ENCODE measurements at regions not wholly inside any gene's neighbourhood (a gene's known extent, or its start where the extent isn't known, plus 50 kb on each side); places are given as distances from the start of the nearest gene placed in this dataset.

GRCh38 chr3:152050903-152051302, 177.5 kb downstream of the SUCNR1 start:
- H3K4me1 ChIP-seq (ENCODE audit: control insufficient read depth in 1 of 2, low read depth in 2 of 2): peaks cover 0 to 14% of the 10 kb centered on the region in 2 donors
- H3K27ac ChIP-seq: no peak overlapping the region
- no peaks in the 10 kb centered on the region for H3K36me3 ChIP-seq
- H3K4me3 ChIP-seq: no peak overlapping the region
- no peak for TF ChIP-seq CTCF (IDR thresholded peaks at IDR 0.05)
- ATAC-seq (ENCODE audit: insufficient number of reproducible peaks, low FRiP score, low read depth) (no peak), DNase-seq (ENCODE audit: low spot score) (no peak)
- no peaks in the 10 kb centered on the region for H3K9me3 ChIP-seq
- no peaks in the 10 kb centered on the region for H3K27me3 ChIP-seq (replicated peaks; ENCODE audit: insufficient read depth)

GRCh38 chr3:152051501-152052404, 178.3 kb downstream of the SUCNR1 start:
- H3K9me3 ChIP-seq: no peaks in the 10 kb centered on the region
- H3K27me3 ChIP-seq (replicated peaks; ENCODE audit: insufficient read depth): no peaks in the 10 kb centered on the region
- H3K4me3 ChIP-seq: no peak overlapping the region
- no peak for ATAC-seq (ENCODE audit: insufficient number of reproducible peaks, low FRiP score, low read depth)
- TF ChIP-seq CTCF (IDR thresholded peaks at IDR 0.05): no peak
- H3K36me3 ChIP-seq: no peaks in the 10 kb centered on the region
- no peak for DNase-seq (ENCODE audit: low spot score)
- no peak overlapping the region for H3K27ac ChIP-seq
- H3K4me1 ChIP-seq (ENCODE audit: control insufficient read depth in 1 of 2, low read depth in 2 of 2): peaks cover 0 to 14% of the 10 kb centered on the region in 2 donors

DNA sequence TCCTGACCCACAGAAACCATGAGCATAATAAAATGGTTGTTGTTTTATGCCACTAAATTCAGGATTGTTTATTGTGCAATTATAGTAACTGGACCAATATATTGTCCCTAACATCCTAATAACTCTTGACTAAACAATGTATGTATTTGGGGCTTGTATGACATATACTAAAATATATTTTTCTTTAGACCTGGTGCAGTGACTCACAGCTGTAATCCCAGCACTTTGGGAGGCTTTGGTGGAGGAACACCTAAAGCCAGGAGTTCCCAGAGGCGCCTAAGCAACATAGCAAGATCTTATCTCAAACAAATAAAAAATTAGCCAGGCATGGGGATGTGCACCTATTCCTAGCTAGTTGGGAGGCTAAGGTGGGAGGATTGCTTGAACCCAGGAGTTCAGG, 180.4 kb downstream of the SUCNR1 start:
- Histone ChIP-seq H3K4me3 (no peak overlapping the region), H3K9me3 (no peaks in the 10 kb centered on the region), H3K36me3 (no peaks in the 10 kb centered on the region), H3K27ac (no peak overlapping the region), H3K4me1 (ENCODE audit: control insufficient read depth in 1 of 2, low read depth in 2 of 2) (no peaks in the 10 kb centered on the region), H3K27me3 (replicated peaks; ENCODE audit: insufficient read depth) (no peaks in the 10 kb centered on the region)
- no peak for DNase-seq (ENCODE audit: low spot score)
- no peak for TF ChIP-seq CTCF (IDR thresholded peaks at IDR 0.05)
- no peak for ATAC-seq (ENCODE audit: insufficient number of reproducible peaks, low FRiP score, low read depth)

- Histone ChIP-seq H3K36me3 (no peaks in the 10 kb centered on the region), H3K27me3 (replicated peaks; ENCODE audit: insufficient read depth) (no peaks in the 10 kb centered on the region), H3K4me1 (ENCODE audit: control insufficient read depth in 1 of 2, low read depth in 2 of 2) (peaks cover 0 to 4% of the 10 kb centered on the region in 2 donors), H3K27ac (no peak overlapping the region), H3K4me3 (no peak overlapping the region), H3K9me3 (no peaks in the 10 kb centered on the region)
- no peak for ATAC-seq (ENCODE audit: insufficient number of reproducible peaks, low FRiP score, low read depth)
- no peak for DNase-seq (ENCODE audit: low spot score)
- TF ChIP-seq CTCF (IDR thresholded peaks at IDR 0.05): no peak
Measured at GRCh38 chr3:152054315-152054714, 180.9 kb downstream of the SUCNR1 start.

DNA sequence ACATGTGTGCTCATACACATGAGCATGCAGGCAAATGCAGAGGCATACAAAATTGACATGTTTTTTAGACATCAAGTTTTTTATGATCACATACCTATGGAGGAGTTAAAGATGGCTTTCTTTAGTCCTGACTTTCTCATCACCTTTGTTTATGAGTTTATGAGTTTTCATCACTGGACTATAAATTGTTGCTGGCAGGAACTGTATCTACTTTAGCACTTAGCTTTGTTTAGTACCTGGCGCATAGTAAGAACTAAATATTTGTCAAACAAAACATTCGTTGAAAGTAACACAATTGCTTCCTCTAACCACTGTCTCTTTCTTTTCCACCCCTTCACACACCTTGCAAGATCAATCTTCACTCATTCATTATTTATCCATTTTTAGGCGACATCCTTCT, 182.6 kb downstream of the SUCNR1 start:
- no peak for DNase-seq (ENCODE audit: low spot score)
- TF ChIP-seq CTCF (IDR thresholded peaks at IDR 0.05): no peak
- H3K4me1 ChIP-seq (ENCODE audit: control insufficient read depth in 1 of 2, low read depth in 2 of 2): peaks cover 3 to 17% of the 10 kb centered on the region in 2 donors

More for the DNA sequence above, 182.6 kb downstream of the SUCNR1 start:
- no peak overlapping the region for H3K4me3 ChIP-seq
- no peaks in the 10 kb centered on the region for H3K36me3 ChIP-seq
- H3K27ac ChIP-seq: no peak overlapping the region
- H3K9me3 ChIP-seq: no peaks in the 10 kb centered on the region
- no peak for ATAC-seq (ENCODE audit: insufficient number of reproducible peaks, low FRiP score, low read depth)
- H3K27me3 ChIP-seq (replicated peaks; ENCODE audit: insufficient read depth): no peaks in the 10 kb centered on the region
